HepG2 (cell line): ENCODE measurements at regions not wholly inside any gene's neighbourhood (a gene's known extent, or its start where the extent isn't known, plus 50 kb on each side); places are given as distances from the start of the nearest gene placed in this dataset.

Source experiments
- AFF4 ChIP-seq: sonication (generic); formaldehyde crosslinking; IDR thresholded peaks from 2 replicates; pipeline ENCODE4 v1.4.0; 2020; ENCODE audit warnings: missing genetic modification reagents
- ATRX ChIP-seq: sonication (generic); formaldehyde crosslinking; IDR thresholded peaks from 2 replicates; pipeline ENCODE4 v1.4.0; 2020; ENCODE audit warnings: missing genetic modification reagents, borderline replicate concordance
- GABPA ChIP-seq, 2 experiments: IDR thresholded peaks; 2 replicates each; pipeline ENCODE4 v1.6.1; 2011 to 2016; ENCODE audit warnings: low read depth in 2 of 2, low read length in 1 of 2, missing biosample characterization in 1 of 2, missing genetic modification characterization in 1 of 2
- GLMP ChIP-seq: sonication (generic); formaldehyde crosslinking; IDR thresholded peaks from 2 replicates; pipeline ENCODE4 v1.9.0; 2021; ENCODE audit warnings: missing genetic modification reagents, mild to moderate bottlenecking, borderline replicate concordance
- JUND ChIP-seq: sonication (generic); formaldehyde crosslinking; IDR thresholded peaks from 2 replicates; pipeline ENCODE4 v1.8.0; 2022; ENCODE audit warnings: mild to moderate bottlenecking, missing genetic modification reagents
- PAX8 ChIP-seq: sonication (generic); formaldehyde crosslinking; IDR thresholded peaks from 2 replicates; pipeline ENCODE4 v1.8.0; 2022; ENCODE audit warnings: mild to moderate bottlenecking, missing genetic modification reagents, borderline replicate concordance
- PBX3 ChIP-seq: sonication (generic); formaldehyde crosslinking; IDR thresholded peaks from 2 replicates; pipeline ENCODE4 v1.8.1; 2023; ENCODE audit warnings: missing genetic modification reagents, inconsistent platforms, borderline replicate concordance
- SIN3A ChIP-seq: IDR thresholded peaks from 2 replicates; pipeline ENCODE4 v1.6.1; 2011; ENCODE audit warnings: low read depth, mild to moderate bottlenecking, control low read depth, low read length, borderline replicate concordance
- ZFP36L2 ChIP-seq: sonication (generic); formaldehyde crosslinking; IDR thresholded peaks from 2 replicates; pipeline ENCODE4 v1.4.0; 2020; ENCODE audit warnings: missing genetic modification reagents
- TF ChIP-seq, protein P1 (sequence below), 2 experiments: fragments of 450-650 bp in 1 of 2; sonication (generic) in 1 of 2; formaldehyde crosslinking; IDR thresholded peaks; 2 replicates each; pipeline versions ENCODE4 v1.5.0 to v1.8.0; 2020 to 2022; ENCODE audit warnings: mild to moderate bottlenecking in 1 of 2, missing genetic modification reagents in 1 of 2

DNA sequence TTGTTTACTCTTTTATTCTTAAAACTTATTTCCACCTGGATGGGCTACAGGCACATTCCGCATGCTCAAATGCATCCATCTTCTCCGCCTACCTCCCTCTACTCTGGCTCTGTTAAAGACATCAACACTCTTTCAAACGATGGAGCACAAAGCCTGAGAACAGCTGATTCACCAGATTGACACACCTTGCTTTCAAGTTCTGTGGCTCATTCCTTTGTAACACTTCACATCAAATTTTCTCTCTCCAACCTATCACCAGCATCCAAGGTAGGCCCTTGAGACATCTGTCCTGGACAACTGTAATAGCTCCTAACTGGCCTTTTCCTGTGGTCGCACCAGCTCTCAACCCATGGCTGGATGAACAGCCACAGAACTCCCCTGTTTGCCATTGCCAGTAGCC is 274.5 kb downstream of the BCL11A start:
- TF ChIP-seq ZFP36L2 (CRISPR knock-in tag) (no peak), JUND (CRISPR knock-in tag) (no peak), PAX8 (no peak), SIN3A (no peak), AFF4 (no peak), ATRX (CRISPR knock-in tag) (no peak), GLMP (CRISPR knock-in tag) (no peak), GABPA (IDR thresholded peaks at IDR 0.05; ENCODE audit: low read depth, low read length) (no peak), GABPA (CRISPR knock-in tag; IDR thresholded peaks at IDR 0.05; ENCODE audit: low read depth) (no peak), PBX3 (CRISPR knock-in tag) (no peak)
- TF ChIP-seq, protein P1, sequence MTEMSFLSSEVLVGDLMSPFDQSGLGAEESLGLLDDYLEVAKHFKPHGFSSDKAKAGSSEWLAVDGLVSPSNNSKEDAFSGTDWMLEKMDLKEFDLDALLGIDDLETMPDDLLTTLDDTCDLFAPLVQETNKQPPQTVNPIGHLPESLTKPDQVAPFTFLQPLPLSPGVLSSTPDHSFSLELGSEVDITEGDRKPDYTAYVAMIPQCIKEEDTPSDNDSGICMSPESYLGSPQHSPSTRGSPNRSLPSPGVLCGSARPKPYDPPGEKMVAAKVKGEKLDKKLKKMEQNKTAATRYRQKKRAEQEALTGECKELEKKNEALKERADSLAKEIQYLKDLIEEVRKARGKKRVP (CRISPR knock-in tag; IDR thresholded peaks at IDR 0.05), result no peak
